ENCODE measurements at regions not wholly inside any gene's neighbourhood (a gene's known extent, or its start where the extent isn't known, plus 50 kb on each side); places are given as distances from the start of the nearest gene placed in this dataset.

GRCh38 chr4:104766676-104767075 lies 272.0 kb upstream of the CXXC4 start:
- TF ChIP-seq MAX (IDR thresholded peaks at IDR 0.05), result no peak
- TF ChIP-seq YY1 (IDR thresholded peaks at IDR 0.05; ENCODE audit: low read depth), result no peak
- no peak for TF ChIP-seq EP300 (IDR thresholded peaks at IDR 0.05; ENCODE audit: borderline replicate concordance)
- TF ChIP-seq EGR1 (IDR thresholded peaks at IDR 0.05), result no peak
- no peak for TF ChIP-seq REST (IDR thresholded peaks at IDR 0.05; ENCODE audit: low read depth)
- TF ChIP-seq CREB1 (IDR thresholded peaks at IDR 0.05; ENCODE audit: low read depth), result no peak
- no peak for TF ChIP-seq TCF12 (IDR thresholded peaks at IDR 0.05; ENCODE audit: low read depth)

All from Ishikawa (cell line).